ENCODE measurements at regions not wholly inside any gene's neighbourhood (a gene's known extent, or its start where the extent isn't known, plus 50 kb on each side); places are given as distances from the start of the nearest gene placed in this dataset.

- Histone ChIP-seq H3K9me3 (ENCODE audit: low read length) (no peaks in the 10 kb centered on the region), H3K36me3 (ENCODE audit: insufficient read depth, low read length) (no peaks in the 10 kb centered on the region), H4K20me1 (ENCODE audit: insufficient read depth) (no peaks in the 10 kb centered on the region), H2AFZ (ENCODE audit: low read depth, low read length) (no peak overlapping the region), H3K79me2 (replicated peaks; ENCODE audit: insufficient read depth, low read length) (no peaks in the 10 kb centered on the region), H3K4me3 (ENCODE audit: low read length) (no peak overlapping the region), H3F3A (ENCODE audit: insufficient read depth, low read length, poor library complexity, severe bottlenecking) (no peaks in the 10 kb centered on the region), H3K9me2 (ENCODE audit: insufficient read depth, low read length) (no peaks in the 10 kb centered on the region), H3K27me3 (ENCODE audit: insufficient read depth, low read depth, low read length) (no peaks in the 10 kb centered on the region), H3K9ac (ENCODE audit: low read length) (no peak overlapping the region), H3K27ac (ENCODE audit: low read length) (no peak overlapping the region), H3K4me2 (ENCODE audit: low read length) (no peak overlapping the region)
- no peak for TF ChIP-seq RAD21 (conservative IDR thresholded peaks at IDR 0.05)
- no peak for TF ChIP-seq POLR2AphosphoS5 (IDR thresholded peaks at IDR 0.05)
- no peak for TF ChIP-seq MXI1 (conservative IDR thresholded peaks at IDR 0.05; ENCODE audit: poor library complexity, severe bottlenecking)
- no peak for TF ChIP-seq REST (IDR thresholded peaks at IDR 0.05; ENCODE audit: borderline replicate concordance)
- TF ChIP-seq TAF1 (IDR thresholded peaks at IDR 0.05; ENCODE audit: low read depth), result no peak
- no peak for TF ChIP-seq SMC3 (conservative IDR thresholded peaks at IDR 0.05; ENCODE audit: poor library complexity)
- no peak for TF ChIP-seq EP300 (conservative IDR thresholded peaks at IDR 0.05; ENCODE audit: poor library complexity, severe bottlenecking)
- no peak for TF ChIP-seq CTCF (IDR thresholded peaks at IDR 0.05; ENCODE audit: poor library complexity, severe bottlenecking)
- TF ChIP-seq EZH2 (IDR thresholded peaks at IDR 0.05; ENCODE audit: borderline replicate concordance, insufficient read depth, low read length, poor library complexity, severe bottlenecking), result no peak
These were observed 146.2 kb downstream of the TRIM29 start for GRCh38 chr11:119991669-119992068.

- TF ChIP-seq POLR2AphosphoS5 (IDR thresholded peaks at IDR 0.05), result no peak
- TF ChIP-seq CTCF (IDR thresholded peaks at IDR 0.05; ENCODE audit: poor library complexity, severe bottlenecking), result no peak
- Histone ChIP-seq H3K4me2 (ENCODE audit: low read length) (no peak overlapping the region), H3K27ac (ENCODE audit: low read length) (no peak overlapping the region), H3K9me2 (ENCODE audit: insufficient read depth, low read length) (no peaks in the 10 kb centered on the region), H3K4me3 (ENCODE audit: low read length) (no peak overlapping the region), H3K79me2 (replicated peaks; ENCODE audit: insufficient read depth, low read length) (no peaks in the 10 kb centered on the region), H3K9ac (ENCODE audit: low read length) (no peak overlapping the region), H3F3A (ENCODE audit: insufficient read depth, low read length, poor library complexity, severe bottlenecking) (no peaks in the 10 kb centered on the region), H3K27me3 (ENCODE audit: insufficient read depth, low read depth, low read length) (no peaks in the 10 kb centered on the region), H2AFZ (ENCODE audit: low read depth, low read length) (no peak overlapping the region), H3K36me3 (ENCODE audit: insufficient read depth, low read length) (no peaks in the 10 kb centered on the region), H4K20me1 (ENCODE audit: insufficient read depth) (no peaks in the 10 kb centered on the region), H3K9me3 (ENCODE audit: low read length) (no peaks in the 10 kb centered on the region)
These were observed 146.9 kb downstream of the TRIM29 start for GRCh38 chr11:119991022-119991404.
